Endothelial cell (in vitro differentiated cells): ENCODE measurements at regions not wholly inside any gene's neighbourhood (a gene's known extent, or its start where the extent isn't known, plus 50 kb on each side); places are given as distances from the start of the nearest gene placed in this dataset.

ENCODE experiments used
- DNase-seq: peaks from one replicate; pipeline ENCODE4 v3.0.0; 2021; ENCODE audit warnings: low spot score
- H3K27ac Mint-ChIP-seq: one replicate; pipeline ENCODE4 v1.8.0; 2021; ENCODE audit warnings: mixed read lengths, inconsistent platforms; ENCODE audit not compliant: unreplicated experiment
- H3K27me3 Mint-ChIP-seq: one replicate; pipeline ENCODE4 v1.8.0; 2021; ENCODE audit warnings: mild to moderate bottlenecking, moderate library complexity, mixed read lengths, inconsistent platforms; ENCODE audit not compliant: unreplicated experiment
- H3K36me3 Mint-ChIP-seq: one replicate; pipeline ENCODE4 v1.8.0; 2021; ENCODE audit warnings: mild to moderate bottlenecking, low read depth, mixed read lengths, inconsistent platforms; ENCODE audit not compliant: unreplicated experiment
- H3K4me1 Mint-ChIP-seq: one replicate; pipeline ENCODE4 v1.8.0; 2021; ENCODE audit warnings: mild to moderate bottlenecking, mixed read lengths, inconsistent platforms; ENCODE audit not compliant: unreplicated experiment
- H3K4me3 Mint-ChIP-seq: one replicate; pipeline ENCODE4 v1.8.0; 2021; ENCODE audit warnings: mild to moderate bottlenecking, mixed read lengths, inconsistent platforms; ENCODE audit not compliant: unreplicated experiment
- H3K9me3 Mint-ChIP-seq: one replicate; pipeline ENCODE4 v1.8.0; 2021; ENCODE audit warnings: mixed read lengths, inconsistent platforms; ENCODE audit not compliant: unreplicated experiment
- TF ChIP-seq, protein P1 (sequence below): fragments of 200-600 bp; sonication (generic); IDR thresholded peaks from one replicate; pipeline ENCODE4 v1.5.0; 2021; ENCODE audit warnings: antibody characterized with exemption; ENCODE audit not compliant: unreplicated experiment

DNA sequence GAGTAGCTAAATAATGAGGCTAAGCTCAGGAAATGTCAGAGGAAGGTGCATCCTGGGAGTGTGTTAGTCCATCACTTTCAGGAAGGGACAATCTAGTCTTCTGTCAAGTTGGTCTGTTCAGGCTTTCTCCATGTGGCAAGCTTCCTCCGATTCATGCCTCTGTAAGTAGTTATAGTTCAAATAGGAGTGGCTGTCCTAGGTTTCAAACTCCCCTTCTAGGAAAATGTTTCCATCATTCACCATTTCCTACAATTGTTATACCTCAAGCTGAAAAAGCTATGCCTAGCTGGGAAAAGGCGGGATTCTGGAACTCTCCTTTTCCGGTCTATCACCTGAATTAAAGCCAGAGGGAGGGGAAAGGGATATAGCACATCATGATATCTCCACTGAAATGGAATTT lies 287.7 kb upstream of the ZSWIM2 start:
- Mint-ChIP-seq H3K27me3 (no peaks in the 10 kb centered on the region), H3K36me3 (no peaks in the 10 kb centered on the region), H3K4me1 (peaks cover 31% of the 10 kb centered on the region), H3K4me3 (no peak overlapping the region), H3K9me3 (no peaks in the 10 kb centered on the region), H3K27ac (peak overlapping the region; percentile 92)
- peak; percentile 30 for DNase-seq
- TF ChIP-seq, protein P1, sequence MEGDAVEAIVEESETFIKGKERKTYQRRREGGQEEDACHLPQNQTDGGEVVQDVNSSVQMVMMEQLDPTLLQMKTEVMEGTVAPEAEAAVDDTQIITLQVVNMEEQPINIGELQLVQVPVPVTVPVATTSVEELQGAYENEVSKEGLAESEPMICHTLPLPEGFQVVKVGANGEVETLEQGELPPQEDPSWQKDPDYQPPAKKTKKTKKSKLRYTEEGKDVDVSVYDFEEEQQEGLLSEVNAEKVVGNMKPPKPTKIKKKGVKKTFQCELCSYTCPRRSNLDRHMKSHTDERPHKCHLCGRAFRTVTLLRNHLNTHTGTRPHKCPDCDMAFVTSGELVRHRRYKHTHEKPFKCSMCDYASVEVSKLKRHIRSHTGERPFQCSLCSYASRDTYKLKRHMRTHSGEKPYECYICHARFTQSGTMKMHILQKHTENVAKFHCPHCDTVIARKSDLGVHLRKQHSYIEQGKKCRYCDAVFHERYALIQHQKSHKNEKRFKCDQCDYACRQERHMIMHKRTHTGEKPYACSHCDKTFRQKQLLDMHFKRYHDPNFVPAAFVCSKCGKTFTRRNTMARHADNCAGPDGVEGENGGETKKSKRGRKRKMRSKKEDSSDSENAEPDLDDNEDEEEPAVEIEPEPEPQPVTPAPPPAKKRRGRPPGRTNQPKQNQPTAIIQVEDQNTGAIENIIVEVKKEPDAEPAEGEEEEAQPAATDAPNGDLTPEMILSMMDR: no peak

DNA sequence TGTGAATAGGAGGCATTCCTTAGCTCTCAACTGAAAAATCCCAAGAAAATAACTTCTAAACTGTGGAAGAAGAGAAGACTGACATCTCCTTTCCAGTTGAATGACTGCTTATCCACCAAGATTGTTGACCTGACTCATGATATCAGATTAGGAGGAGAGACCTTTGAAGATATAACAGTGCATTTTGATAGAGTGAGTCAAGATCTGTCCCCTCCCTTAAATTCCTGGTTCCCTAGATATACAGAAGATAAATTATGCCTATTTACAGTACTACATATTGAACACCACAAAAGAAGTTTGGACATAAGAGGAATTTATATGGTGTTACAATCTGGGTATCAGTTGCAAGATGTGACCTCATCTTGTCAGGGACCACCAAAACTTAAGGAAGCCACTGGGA lies 285.3 kb upstream of the ZSWIM2 start:
- no peak for DNase-seq
- no peaks in the 10 kb centered on the region for H3K27me3 Mint-ChIP-seq
- no peaks in the 10 kb centered on the region for H3K36me3 Mint-ChIP-seq
- H3K9me3 Mint-ChIP-seq: no peaks in the 10 kb centered on the region
- H3K27ac Mint-ChIP-seq: no peak overlapping the region
- no peak overlapping the region for H3K4me3 Mint-ChIP-seq
- H3K4me1 Mint-ChIP-seq: peaks cover 31% of the 10 kb centered on the region
- TF ChIP-seq, protein P1: no peak

DNA sequence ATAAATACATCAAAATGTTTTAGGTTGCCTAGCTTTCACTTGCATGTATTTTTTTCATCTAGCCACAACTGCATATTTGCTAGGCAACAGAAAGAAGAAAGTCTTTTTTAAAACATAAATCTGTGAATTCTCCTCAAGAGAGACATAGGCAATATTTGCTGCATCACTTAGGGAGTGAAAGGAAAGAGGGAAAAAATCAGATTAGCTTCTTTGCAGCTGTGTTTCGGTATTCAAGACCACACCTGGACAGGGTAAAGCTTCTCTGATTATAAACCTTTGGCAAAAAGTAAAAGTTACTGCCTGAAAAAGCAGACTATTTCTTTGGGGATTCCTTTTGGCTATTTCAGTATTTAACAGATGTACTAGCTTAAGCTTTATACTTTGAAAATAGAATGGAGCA lies 280.9 kb upstream of the ZSWIM2 start:
- Mint-ChIP-seq H3K27me3 (no peaks in the 10 kb centered on the region), H3K27ac (no peak overlapping the region), H3K36me3 (no peaks in the 10 kb centered on the region), H3K4me1 (peaks cover 11% of the 10 kb centered on the region), H3K9me3 (no peaks in the 10 kb centered on the region), H3K4me3 (no peak overlapping the region)
- no peak for DNase-seq
- TF ChIP-seq, protein P1: no peak

DNA sequence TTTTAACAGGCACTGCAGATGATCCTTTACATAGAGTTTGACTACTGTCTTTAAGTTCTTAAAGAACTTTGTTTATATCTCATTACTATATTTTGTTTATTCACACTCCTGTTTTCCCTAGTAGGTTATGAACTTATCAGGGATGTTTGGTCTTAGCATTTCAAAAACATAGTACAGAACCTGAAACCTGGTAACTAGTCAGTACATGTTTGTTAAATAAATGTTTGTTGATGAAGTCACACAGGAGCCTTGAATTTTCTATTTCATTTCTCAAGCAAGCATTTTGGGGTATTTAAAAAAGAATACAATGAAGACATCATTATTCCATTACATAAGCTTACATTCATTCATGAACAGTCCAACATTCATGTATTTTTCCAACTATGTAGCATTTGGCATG lies 280.3 kb upstream of the ZSWIM2 start:
- H3K36me3 Mint-ChIP-seq: no peaks in the 10 kb centered on the region
- no peaks in the 10 kb centered on the region for H3K9me3 Mint-ChIP-seq
- TF ChIP-seq, protein P1: no peak
- no peaks in the 10 kb centered on the region for H3K27me3 Mint-ChIP-seq
- H3K27ac Mint-ChIP-seq: no peak overlapping the region
- DNase-seq: no peak
- H3K4me3 Mint-ChIP-seq: no peak overlapping the region
- H3K4me1 Mint-ChIP-seq: peaks cover 14% of the 10 kb centered on the region

DNA sequence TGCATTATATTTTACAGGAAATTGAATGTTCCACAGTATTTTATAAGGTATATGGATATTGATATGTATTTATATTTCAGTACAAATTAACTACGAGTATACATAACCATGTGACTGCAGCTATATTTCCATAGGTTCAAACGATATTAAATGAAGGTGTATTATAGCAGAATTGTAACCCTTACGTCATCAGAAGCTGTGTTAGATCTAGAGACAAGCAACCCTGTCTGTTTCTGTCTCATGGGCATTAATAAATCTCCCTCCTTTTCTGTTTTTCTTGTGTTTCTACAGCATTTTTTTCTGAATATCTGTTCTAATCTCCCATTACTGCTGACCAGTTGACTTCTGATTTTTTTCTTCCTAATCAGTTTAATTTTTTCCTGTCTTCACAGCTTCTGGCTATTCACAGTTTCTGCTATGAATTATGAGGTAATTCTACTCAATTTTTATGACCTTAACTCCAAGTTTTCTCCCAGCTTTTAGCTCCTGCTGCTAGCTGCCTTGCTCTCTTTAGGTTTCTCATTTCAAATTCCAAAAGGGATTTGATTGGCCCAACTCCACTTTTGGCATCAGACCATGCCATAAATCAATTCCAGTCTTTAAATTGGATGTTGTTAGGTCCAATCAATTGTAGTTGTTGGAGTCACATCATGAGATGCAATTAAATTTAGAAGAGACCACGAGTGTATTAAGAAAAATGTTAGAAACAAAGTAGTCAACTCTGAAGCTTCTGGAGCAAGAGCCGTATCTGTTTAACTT lies 277.5 kb upstream of the ZSWIM2 start:
- DNase-seq: no peak
- H3K9me3 Mint-ChIP-seq: no peaks in the 10 kb centered on the region
- no peaks in the 10 kb centered on the region for H3K36me3 Mint-ChIP-seq
- no peaks in the 10 kb centered on the region for H3K27me3 Mint-ChIP-seq
- no peak overlapping the region for H3K27ac Mint-ChIP-seq
- H3K4me3 Mint-ChIP-seq: no peak overlapping the region
- H3K4me1 Mint-ChIP-seq: peaks cover 8% of the 10 kb centered on the region
- TF ChIP-seq, protein P1: no peak
